SK-N-MC (cell line): ENCODE measurements at regions not wholly inside any gene's neighbourhood (a gene's known extent, or its start where the extent isn't known, plus 50 kb on each side); places are given as distances from the start of the nearest gene placed in this dataset.
"Not testable (repeated sequence)": the region's sequence is repeated elsewhere in the genome, so short reads cannot be mapped to it uniquely, and the experiment has no call there.

ENCODE experiments used
- EZH2 ChIP-seq: fragments of 200-600 bp; sonication (generic); IDR thresholded peaks from one replicate; pipeline ENCODE4 v1.6.1; 2017; ENCODE audit warnings: antibody characterized with exemption
- FOXP2 ChIP-seq: optimal IDR thresholded peaks from 2 replicates; pipeline ENCODE3; 2011; ENCODE audit warnings: mild to moderate bottlenecking, moderate library complexity; ENCODE audit not compliant: insufficient read depth; ENCODE audit errors: extremely low read length, control extremely low read depth
- POLR2AphosphoS5 ChIP-seq: IDR thresholded peaks from 2 replicates; pipeline ENCODE4 v1.6.1; 2012; ENCODE audit warnings: mild to moderate bottlenecking, low read depth, low read length, borderline replicate concordance

- not testable (repeated sequence) for TF ChIP-seq EZH2, POLR2AphosphoS5, FOXP2
Observed at GRCh38 chr1:121048769-121049443, 135.2 kb downstream of the FAM72B start.
